ENCODE measurements at regions not wholly inside any gene's neighbourhood (a gene's known extent, or its start where the extent isn't known, plus 50 kb on each side); places are given as distances from the start of the nearest gene placed in this dataset.
A peak's percentile ranks its signal among the peaks of the same experiment; 100 is the strongest.

DNA sequence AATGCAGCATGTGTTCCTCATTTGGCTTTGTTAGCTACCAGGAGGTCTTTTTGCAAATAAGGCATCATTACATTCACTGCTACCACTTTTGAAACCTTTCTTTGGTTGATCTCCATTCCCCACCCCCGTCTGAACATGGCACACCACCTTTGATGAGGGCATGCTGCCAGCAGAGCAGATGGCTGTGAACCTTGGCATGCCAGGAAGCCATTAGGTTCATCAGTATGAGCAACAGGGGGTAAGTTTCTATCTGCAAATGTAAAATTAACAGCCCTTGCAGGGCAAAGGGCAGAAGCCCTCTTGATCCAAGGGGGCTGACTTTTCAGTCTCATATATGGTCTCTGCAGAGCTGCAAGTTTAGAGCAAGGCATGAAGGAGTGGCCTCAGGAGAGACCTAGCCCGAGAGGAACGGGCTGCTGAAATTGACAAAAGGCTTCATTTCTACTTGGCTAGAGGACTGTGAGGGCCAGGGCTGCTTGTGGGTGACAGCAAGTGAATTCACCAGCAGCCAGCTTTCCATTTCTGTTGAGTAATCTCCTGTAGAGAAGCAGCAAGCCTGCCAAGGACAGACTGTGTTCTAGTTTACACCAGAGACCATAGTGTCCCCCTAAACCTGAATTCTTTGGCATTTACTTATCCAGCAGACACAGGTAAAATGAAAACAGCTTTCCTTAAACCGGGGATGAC, 127.9 kb downstream of the ZNF326 start:
- no peak for DNase-seq

DNA sequence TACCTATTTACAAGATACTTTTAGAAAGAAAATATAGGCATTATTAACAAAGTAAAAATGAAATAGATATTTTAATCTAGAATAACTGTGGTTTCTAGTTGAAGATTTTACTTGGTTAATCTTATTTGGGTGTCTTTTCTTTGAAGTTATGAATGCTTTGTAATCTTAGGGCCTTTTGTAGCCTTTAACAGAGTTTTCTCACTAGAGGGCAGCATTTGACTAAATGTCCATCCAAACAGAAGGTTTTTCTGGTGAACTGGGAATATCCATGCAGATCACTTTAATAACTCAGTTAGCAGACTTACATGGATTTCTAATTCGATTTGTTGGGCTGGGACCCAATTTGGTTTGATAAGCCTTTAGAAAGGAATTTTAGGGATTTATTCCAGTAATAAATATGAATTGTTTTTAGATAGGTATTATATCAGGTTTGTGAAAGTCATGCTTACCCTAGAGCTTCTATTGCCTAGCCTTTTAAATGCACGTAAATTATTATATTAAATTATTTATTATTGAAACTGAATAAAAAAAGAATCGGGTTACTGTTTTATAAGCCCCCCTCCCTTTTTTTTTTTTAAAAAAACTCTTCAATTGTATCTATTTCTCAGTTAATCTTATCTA, 119.7 kb downstream of the ZNF326 start:
- peak; percentile 58 for DNase-seq

DNA sequence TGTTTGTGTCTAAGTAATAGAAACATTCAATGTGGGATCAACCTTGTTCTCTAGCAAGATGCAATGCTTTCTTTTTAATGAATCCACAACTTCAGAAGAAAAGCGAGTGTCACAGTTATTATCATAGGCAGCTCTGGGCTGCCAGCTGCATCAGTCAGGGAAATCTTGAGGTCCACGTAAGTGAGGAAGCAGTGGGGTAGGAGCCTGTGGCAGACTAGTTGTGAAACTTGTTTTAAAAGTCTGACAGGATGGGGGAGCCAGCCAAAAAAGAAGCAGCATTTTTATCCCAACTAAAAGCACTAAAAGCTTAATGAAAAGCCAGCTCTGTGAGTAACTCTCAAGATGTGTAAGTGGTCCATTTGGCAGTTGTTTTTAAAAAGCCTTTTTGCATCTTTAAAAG, 113.1 kb downstream of the ZNF326 start:
- no peak for DNase-seq

DNA sequence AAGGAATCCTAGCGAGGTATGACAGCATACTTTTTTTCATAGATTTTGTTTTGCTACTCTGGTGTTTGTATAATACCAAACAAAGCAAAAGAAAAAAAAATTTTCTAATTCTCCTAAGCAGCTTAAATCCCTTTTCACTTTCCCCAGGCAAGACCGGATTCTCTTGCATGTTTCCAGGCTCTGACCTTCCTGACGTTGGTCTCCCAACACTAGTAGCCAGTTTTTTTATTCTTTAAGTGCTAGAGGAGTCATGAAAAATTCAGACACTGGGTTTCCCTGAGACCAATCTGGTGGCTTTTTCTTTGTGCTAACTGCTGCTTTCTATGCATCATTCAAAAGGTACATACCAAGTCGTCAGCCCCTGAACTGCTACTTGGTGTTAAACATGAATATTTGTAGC, 111.4 kb downstream of the ZNF326 start:
- peak; percentile 51 for DNase-seq

DNA sequence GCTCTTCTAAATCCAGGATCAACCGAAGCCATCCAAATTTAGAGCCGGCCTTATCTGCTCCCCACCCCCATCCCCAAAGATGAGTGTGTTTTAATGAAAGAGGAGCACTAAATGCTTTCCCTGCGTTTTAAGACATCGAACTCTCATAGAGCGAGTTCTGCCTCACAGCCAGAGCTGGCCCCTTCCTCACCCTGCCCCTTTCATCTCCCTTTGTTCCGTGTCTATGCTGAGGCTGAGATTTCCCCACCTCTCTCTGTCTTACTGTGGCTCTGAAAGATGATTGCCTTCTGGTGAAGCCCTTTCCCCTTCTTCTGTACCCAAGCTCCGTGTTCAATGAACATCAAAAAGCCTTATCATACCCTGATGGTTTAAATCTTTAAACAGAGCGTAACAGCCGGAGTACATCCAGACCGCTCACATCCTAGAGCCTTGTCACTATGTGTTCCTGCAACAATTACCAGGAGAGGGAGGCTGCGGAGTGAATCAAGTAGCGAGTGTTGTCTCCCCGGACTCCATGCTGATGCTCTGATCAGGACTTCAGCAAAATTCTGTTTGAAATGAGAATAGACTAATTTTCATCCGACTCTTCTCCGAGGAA, 110.1 kb downstream of the ZNF326 start:
- DNase-seq: peak; percentile 80

DNA sequence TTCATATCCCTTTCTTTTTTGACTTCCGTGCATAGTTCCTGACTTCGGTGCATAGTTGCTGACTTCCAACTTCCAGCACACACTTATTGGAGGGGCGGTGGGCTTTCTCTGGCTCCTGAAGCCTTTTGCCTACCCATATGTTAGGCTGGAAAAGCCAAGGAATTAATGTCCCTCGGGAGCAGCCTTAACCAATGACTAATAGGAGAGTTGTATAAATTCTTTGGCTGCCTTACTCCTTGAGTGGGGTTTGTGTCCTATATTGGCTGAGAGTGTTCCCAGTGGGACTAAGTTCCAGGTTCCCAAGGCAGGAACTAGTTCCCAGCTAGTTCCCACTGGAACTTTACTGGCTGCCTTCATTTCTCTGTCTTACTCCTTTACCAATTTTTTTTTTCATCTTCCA, 105.7 kb downstream of the ZNF326 start:
- DNase-seq: no peak

DNA sequence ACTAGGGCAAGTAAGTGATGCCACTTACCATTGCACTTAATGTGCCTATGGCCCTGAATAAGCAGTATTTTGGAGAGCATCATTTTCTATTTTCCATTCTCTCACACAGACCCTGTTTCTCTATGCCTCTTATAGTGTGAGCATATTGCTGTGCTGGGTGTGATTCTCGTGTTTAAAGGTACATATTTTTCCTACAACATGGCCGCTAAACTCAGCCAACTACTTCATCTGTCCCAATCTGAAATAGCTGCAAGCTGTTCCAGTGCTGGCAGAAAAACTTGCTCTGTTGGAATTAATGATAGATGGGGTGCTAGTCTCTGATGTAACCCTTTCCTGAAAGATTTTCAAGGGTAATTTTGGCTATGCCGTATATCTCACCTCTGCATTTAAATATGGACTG, 97.5 kb downstream of the ZNF326 start:
- DNase-seq: no peak
